ENCODE measurements at regions not wholly inside any gene's neighbourhood (a gene's known extent, or its start where the extent isn't known, plus 50 kb on each side); places are given as distances from the start of the nearest gene placed in this dataset.

DNA sequence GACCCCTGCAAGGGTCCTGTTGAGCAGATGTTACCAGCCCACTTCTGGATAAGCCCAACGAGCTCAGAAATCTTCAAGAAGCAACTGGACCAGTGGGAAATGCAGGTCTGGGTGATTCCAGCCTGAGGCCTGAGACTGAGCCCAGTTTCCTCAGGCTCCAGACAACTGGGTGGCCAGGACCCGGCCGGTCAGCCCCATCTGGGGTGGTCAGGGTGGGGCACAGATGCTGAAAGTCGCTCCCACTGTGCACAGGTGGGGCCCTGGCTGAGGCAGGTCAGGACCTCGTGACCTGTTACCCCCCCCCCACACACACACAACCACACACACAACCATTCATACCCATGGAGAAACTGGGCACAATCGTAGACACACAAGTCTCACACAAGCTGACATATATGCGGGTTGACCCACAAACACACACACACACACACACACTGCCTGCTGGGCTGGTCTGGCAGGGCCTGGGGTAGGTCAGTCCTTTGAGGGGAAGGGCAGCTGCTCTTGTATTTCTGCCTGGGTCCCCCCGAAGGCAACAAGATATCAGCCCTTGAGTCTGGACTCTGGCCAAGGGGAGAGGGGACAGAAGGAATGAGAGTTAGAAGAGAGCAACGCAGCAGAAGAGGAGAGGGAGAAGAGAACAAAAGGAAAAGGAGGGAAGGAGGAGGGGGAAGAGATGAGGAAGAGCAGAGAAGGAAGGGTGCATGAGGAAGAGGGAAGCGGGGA is 99.0 kb upstream of the CDH5 start:
- no peak for DNase-seq (ENCODE audit: extremely low spot score)
- TF ChIP-seq BHLHE40 (IDR thresholded peaks at IDR 0.05; ENCODE audit: borderline replicate concordance) = no peak
- TF ChIP-seq TARDBP (IDR thresholded peaks at IDR 0.05) = no peak
- TF ChIP-seq L3MBTL2 (conservative IDR thresholded peaks at IDR 0.05) = no peak
- no peak for TF ChIP-seq CTBP1 (IDR thresholded peaks at IDR 0.05; ENCODE audit: borderline replicate concordance)
- TF ChIP-seq SP1 (IDR thresholded peaks at IDR 0.05) = no peak
- TF ChIP-seq SUZ12 (IDR thresholded peaks at IDR 0.05) = no peak
- ChIA-PET CTCF (no interaction called here), POLR2A (no interaction called here)

DNA sequence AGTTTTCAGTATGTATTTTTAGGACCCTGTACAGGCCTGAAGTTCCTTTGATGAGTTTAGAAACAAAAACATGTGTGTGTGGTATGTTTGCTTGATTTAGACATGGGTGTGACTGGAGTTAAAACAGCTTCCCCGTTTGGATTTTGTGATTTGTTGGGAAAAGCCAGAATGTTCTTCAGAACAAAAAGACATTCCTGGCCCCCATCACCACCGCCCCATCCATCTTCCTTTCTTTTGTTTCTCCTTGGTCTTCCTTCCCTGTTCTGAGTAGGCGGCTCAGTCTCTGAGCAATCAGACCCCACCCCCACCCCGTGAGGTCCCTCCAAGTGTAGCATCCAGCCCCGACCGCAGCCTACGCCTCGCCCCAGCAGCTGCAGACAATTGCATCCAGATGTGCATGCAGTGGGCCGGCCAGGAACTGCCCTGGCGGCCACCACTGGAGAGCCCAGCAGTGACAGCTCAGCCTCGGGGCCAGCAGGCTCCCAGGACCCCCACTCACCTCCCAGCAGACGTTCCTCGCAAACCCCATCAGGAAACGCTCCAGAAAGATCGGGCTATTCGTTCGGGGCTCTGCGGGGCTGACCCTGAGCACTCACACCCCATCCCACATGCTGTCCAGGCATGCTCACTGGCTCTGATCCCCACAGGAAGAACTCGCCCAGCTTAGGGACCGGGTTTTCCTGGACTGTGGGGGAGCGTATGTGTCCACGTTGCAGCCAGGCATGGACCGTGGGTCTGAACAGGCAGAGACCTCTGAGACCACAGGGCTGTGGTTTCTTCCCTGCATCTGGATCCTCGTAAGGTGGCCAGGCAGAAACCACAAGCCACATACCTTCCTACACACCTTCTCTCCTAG is 99.8 kb upstream of the CDH5 start:
- DNase-seq (ENCODE audit: extremely low spot score) = no peak
- ChIA-PET CTCF (no interaction called here), POLR2A (no interaction called here)
- TF ChIP-seq BHLHE40 (IDR thresholded peaks at IDR 0.05; ENCODE audit: borderline replicate concordance) = no peak
- TF ChIP-seq L3MBTL2 (conservative IDR thresholded peaks at IDR 0.05) = no peak
- no peak for TF ChIP-seq SUZ12 (IDR thresholded peaks at IDR 0.05)
- TF ChIP-seq, protein P1, sequence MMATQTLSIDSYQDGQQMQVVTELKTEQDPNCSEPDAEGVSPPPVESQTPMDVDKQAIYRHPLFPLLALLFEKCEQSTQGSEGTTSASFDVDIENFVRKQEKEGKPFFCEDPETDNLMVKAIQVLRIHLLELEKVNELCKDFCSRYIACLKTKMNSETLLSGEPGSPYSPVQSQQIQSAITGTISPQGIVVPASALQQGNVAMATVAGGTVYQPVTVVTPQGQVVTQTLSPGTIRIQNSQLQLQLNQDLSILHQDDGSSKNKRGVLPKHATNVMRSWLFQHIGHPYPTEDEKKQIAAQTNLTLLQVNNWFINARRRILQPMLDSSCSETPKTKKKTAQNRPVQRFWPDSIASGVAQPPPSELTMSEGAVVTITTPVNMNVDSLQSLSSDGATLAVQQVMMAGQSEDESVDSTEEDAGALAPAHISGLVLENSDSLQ (IDR thresholded peaks at IDR 0.05) = no peak
- no peak for TF ChIP-seq FOXM1 (IDR thresholded peaks at IDR 0.05; ENCODE audit: borderline replicate concordance)
- no peak for TF ChIP-seq ELF4 (IDR thresholded peaks at IDR 0.05)
- TF ChIP-seq LEF1 (IDR thresholded peaks at IDR 0.05; ENCODE audit: borderline replicate concordance) = no peak
- no peak for TF ChIP-seq NFRKB (IDR thresholded peaks at IDR 0.05)
- no peak for TF ChIP-seq FOXA1 (IDR thresholded peaks at IDR 0.05)
- TF ChIP-seq FOXK2 (IDR thresholded peaks at IDR 0.05) = no peak
- TF ChIP-seq ZNF384 (IDR thresholded peaks at IDR 0.05) = no peak
- TF ChIP-seq CTBP1 (IDR thresholded peaks at IDR 0.05; ENCODE audit: borderline replicate concordance) = no peak

DNA sequence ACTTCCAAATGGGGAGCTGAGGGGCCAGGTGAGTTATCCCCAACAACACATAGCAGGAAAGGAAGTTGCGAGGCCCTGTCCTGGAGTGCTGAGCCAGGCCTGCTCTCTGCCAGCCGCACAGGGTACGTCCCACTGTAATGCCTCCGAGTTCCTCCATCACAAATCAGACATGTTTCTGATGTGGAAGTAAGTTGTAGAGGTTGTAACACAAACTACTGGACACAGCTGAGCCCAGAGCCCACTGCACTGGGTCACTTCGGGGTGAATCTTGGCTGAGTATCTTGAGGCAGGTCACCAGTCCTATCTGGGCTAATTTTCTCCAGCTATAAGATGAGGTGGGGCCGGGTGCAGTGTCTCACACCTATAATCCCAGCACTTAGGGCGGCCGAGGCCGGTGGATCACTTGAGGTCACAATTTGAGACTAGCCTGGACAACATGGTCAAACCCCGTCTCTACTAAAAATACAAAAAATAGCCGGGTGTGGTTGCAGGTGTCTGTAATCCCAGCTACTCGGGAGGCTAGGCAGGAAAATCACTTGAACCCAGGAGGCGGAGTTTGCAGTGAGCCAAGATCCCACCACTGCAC is 100.8 kb upstream of the CDH5 start:
- POLR2A ChIA-PET = no interaction called here
- CTCF ChIA-PET = no interaction called here
- TF ChIP-seq LEF1 (IDR thresholded peaks at IDR 0.05; ENCODE audit: borderline replicate concordance) (no peak), ELF4 (IDR thresholded peaks at IDR 0.05) (no peak), CTBP1 (IDR thresholded peaks at IDR 0.05; ENCODE audit: borderline replicate concordance) (no peak), SUZ12 (IDR thresholded peaks at IDR 0.05) (no peak), ZNF384 (IDR thresholded peaks at IDR 0.05) (no peak), L3MBTL2 (conservative IDR thresholded peaks at IDR 0.05) (no peak), SP1 (IDR thresholded peaks at IDR 0.05) (no peak), FOXA1 (IDR thresholded peaks at IDR 0.05) (no peak), TARDBP (IDR thresholded peaks at IDR 0.05) (no peak), NFRKB (IDR thresholded peaks at IDR 0.05) (no peak)
- no peak for DNase-seq (ENCODE audit: extremely low spot score)

DNA sequence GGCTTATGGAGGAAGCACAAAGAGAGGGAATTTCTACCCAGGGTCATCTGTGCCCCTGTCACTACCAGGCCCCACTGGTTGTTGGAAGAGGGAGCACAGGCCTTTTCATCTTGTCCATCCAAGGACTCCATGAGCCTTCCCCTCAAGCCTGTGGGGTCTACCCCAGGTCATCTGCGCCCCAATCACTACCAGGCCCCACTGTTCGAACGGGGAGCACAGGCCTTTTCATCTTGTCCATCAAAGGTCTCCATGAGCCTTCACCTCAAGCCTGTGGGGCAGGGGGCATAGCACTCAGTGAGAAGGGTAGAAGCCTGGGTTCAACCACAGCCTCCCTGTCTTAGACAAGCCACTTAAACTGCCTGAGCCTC is 101.5 kb upstream of the CDH5 start:
- ChIA-PET CTCF (no interaction called here), POLR2A (no interaction called here)
- DNase-seq (ENCODE audit: extremely low spot score) = no peak
- TF ChIP-seq, protein P1 (IDR thresholded peaks at IDR 0.05) = no peak
- TF ChIP-seq TARDBP (IDR thresholded peaks at IDR 0.05) = no peak
- TF ChIP-seq SUZ12 (IDR thresholded peaks at IDR 0.05) = no peak
- no peak for TF ChIP-seq ELF4 (IDR thresholded peaks at IDR 0.05)
- TF ChIP-seq ZNF384 (IDR thresholded peaks at IDR 0.05) = no peak
- TF ChIP-seq NFRKB (IDR thresholded peaks at IDR 0.05) = no peak
- no peak for TF ChIP-seq L3MBTL2 (conservative IDR thresholded peaks at IDR 0.05)
- TF ChIP-seq FOXM1 (IDR thresholded peaks at IDR 0.05; ENCODE audit: borderline replicate concordance) = no peak
- TF ChIP-seq LEF1 (IDR thresholded peaks at IDR 0.05; ENCODE audit: borderline replicate concordance) = no peak
- no peak for TF ChIP-seq CTBP1 (IDR thresholded peaks at IDR 0.05; ENCODE audit: borderline replicate concordance)
- no peak for TF ChIP-seq HDGF (IDR thresholded peaks at IDR 0.05; ENCODE audit: borderline replicate concordance)
- no peak for TF ChIP-seq SP1 (IDR thresholded peaks at IDR 0.05)

DNA sequence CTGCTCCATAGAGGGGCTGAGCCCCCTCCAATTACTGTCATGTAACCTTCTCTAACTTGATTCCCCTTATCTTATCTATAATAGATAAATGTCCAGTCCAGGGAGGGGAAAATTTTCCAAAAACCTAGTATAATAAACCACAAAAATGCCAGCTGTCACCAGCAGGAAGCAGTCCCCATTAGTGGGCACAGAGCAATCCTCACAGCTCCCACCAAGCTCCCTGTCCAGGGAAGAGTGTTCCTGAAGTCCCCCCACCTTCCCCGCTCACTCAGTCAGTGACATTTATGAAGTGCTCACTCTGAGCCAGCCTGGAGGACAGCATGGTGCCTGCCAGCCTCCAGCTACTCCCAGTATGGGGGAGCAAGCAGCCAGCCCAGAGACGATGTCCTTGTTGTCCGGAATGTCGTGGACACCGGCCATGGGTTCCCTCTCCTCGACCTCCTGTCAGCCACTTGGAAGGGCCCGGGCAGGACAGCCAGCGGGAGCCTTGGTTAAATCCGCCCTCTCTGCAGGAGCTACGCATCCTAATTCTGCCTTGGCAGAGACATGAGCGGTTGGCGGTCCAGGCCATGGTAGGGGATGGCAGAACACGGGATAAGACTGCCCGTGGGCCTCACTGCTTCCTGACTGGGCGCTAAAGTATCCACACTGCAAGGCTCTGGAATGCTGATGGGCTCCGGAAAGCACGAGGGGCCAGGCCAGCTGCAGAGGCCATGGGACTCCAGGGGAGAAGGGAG is 102.0 kb upstream of the CDH5 start:
- ChIA-PET POLR2A (no interaction called here), CTCF (no interaction called here)
- TF ChIP-seq BHLHE40 (IDR thresholded peaks at IDR 0.05; ENCODE audit: borderline replicate concordance) = no peak
- TF ChIP-seq NFRKB (IDR thresholded peaks at IDR 0.05) = no peak
- TF ChIP-seq, protein P1 (IDR thresholded peaks at IDR 0.05) = no peak
- no peak for TF ChIP-seq L3MBTL2 (conservative IDR thresholded peaks at IDR 0.05)
- TF ChIP-seq SP1 (IDR thresholded peaks at IDR 0.05) = no peak
- TF ChIP-seq FOXM1 (IDR thresholded peaks at IDR 0.05; ENCODE audit: borderline replicate concordance) = no peak
- no peak for TF ChIP-seq HDGF (IDR thresholded peaks at IDR 0.05; ENCODE audit: borderline replicate concordance)
- TF ChIP-seq ZNF384 (IDR thresholded peaks at IDR 0.05) = no peak
- no peak for TF ChIP-seq SUZ12 (IDR thresholded peaks at IDR 0.05)
- TF ChIP-seq FOXK2 (IDR thresholded peaks at IDR 0.05) = no peak
- TF ChIP-seq LEF1 (IDR thresholded peaks at IDR 0.05; ENCODE audit: borderline replicate concordance) = no peak
- TF ChIP-seq CTBP1 (IDR thresholded peaks at IDR 0.05; ENCODE audit: borderline replicate concordance) = no peak
- no peak for TF ChIP-seq FOXA1 (IDR thresholded peaks at IDR 0.05)
- TF ChIP-seq ELF4 (IDR thresholded peaks at IDR 0.05) = no peak
- TF ChIP-seq TARDBP (IDR thresholded peaks at IDR 0.05) = no peak
- no peak for TF ChIP-seq ARNT (IDR thresholded peaks at IDR 0.05)
- DNase-seq (ENCODE audit: extremely low spot score) = no peak

Data from HEK293T (cell line).